Nephron progenitor cell (in vitro differentiated cells): ENCODE measurements at regions not wholly inside any gene's neighbourhood (a gene's known extent, or its start where the extent isn't known, plus 50 kb on each side); places are given as distances from the start of the nearest gene placed in this dataset.

Experiments used
- DNase-seq: peaks from one replicate; pipeline ENCODE4 v3.0.0; 2021
- H3K27ac Mint-ChIP-seq: 2 replicates; pipeline ENCODE4 v1.8.0; 2021; ENCODE audit warnings: mild to moderate bottlenecking, moderate library complexity, mixed read lengths
- H3K27me3 Mint-ChIP-seq: 2 replicates; pipeline ENCODE4 v1.8.0; 2021; ENCODE audit warnings: mild to moderate bottlenecking, low read depth, mixed read lengths; ENCODE audit not compliant: poor library complexity
- H3K36me3 Mint-ChIP-seq: 2 replicates; pipeline ENCODE4 v1.8.0; 2021; ENCODE audit warnings: low read depth, mixed read lengths
- H3K4me1 Mint-ChIP-seq: 2 replicates; pipeline ENCODE4 v1.8.0; 2021; ENCODE audit warnings: mixed read lengths
- H3K4me3 Mint-ChIP-seq: 2 replicates; pipeline ENCODE4 v1.8.0; 2021; ENCODE audit warnings: mild to moderate bottlenecking, moderate library complexity, mixed read lengths
- H3K9me3 Mint-ChIP-seq: 2 replicates; pipeline ENCODE4 v1.8.0; 2021; ENCODE audit warnings: mild to moderate bottlenecking, moderate library complexity, mixed read lengths
- CTCF ChIP-seq: fragments of 200-600 bp; sonication (generic); IDR thresholded peaks from 2 replicates; pipeline ENCODE4 v1.5.0; 2021; ENCODE audit warnings: antibody characterized with exemption

GRCh38 chr18:76064998-76065397, 430.0 kb downstream of the ZNF516 start:
- Mint-ChIP-seq H3K9me3 (peaks cover 16% of the 10 kb centered on the region), H3K4me1 (peaks cover 16% of the 10 kb centered on the region), H3K27ac (no peak overlapping the region), H3K27me3 (peaks cover 10% of the 10 kb centered on the region), H3K4me3 (no peak overlapping the region), H3K36me3 (peaks cover under 1% of the 10 kb centered on the region)
- no peak for TF ChIP-seq CTCF
- peak; percentile 27 for DNase-seq

- no peak overlapping the region for H3K27ac Mint-ChIP-seq
- DNase-seq, result no peak
- peaks cover 3% of the 10 kb centered on the region for H3K27me3 Mint-ChIP-seq
- no peak overlapping the region for H3K4me3 Mint-ChIP-seq
- no peaks in the 10 kb centered on the region for H3K36me3 Mint-ChIP-seq
- no peaks in the 10 kb centered on the region for H3K9me3 Mint-ChIP-seq
- H3K4me1 Mint-ChIP-seq, result peaks cover 32% of the 10 kb centered on the region
- no peak for TF ChIP-seq CTCF
These were observed 436.9 kb downstream of the ZNF516 start for GRCh38 chr18:76058146-76058545.

GRCh38 chr18:76057386-76057785, 437.7 kb downstream of the ZNF516 start:
- H3K4me1 Mint-ChIP-seq, result peaks cover 40% of the 10 kb centered on the region
- peaks cover 3% of the 10 kb centered on the region for H3K27me3 Mint-ChIP-seq
- DNase-seq, result no peak
- H3K27ac Mint-ChIP-seq, result no peak overlapping the region
- H3K9me3 Mint-ChIP-seq, result no peaks in the 10 kb centered on the region
- H3K4me3 Mint-ChIP-seq, result no peak overlapping the region
- no peaks in the 10 kb centered on the region for H3K36me3 Mint-ChIP-seq
- no peak for TF ChIP-seq CTCF

GRCh38 chr18:76056471-76057110, 438.5 kb downstream of the ZNF516 start:
- no peak for TF ChIP-seq CTCF
- H3K4me3 Mint-ChIP-seq, result no peak overlapping the region

GRCh38 chr18:76055578-76055977, 439.5 kb downstream of the ZNF516 start:
- Mint-ChIP-seq H3K36me3 (no peaks in the 10 kb centered on the region), H3K4me3 (no peak overlapping the region), H3K27me3 (peaks cover 3% of the 10 kb centered on the region), H3K4me1 (peaks cover 56% of the 10 kb centered on the region), H3K27ac (no peak overlapping the region), H3K9me3 (no peaks in the 10 kb centered on the region)
- no peak for DNase-seq
- TF ChIP-seq CTCF, result no peak

More at GRCh38 chr18:76056471-76057110, 438.5 kb downstream of the ZNF516 start:
- H3K27me3 Mint-ChIP-seq, result peaks cover 3% of the 10 kb centered on the region
- no peak overlapping the region for H3K27ac Mint-ChIP-seq
- no peak for DNase-seq
- no peaks in the 10 kb centered on the region for H3K9me3 Mint-ChIP-seq
- peaks cover 48% of the 10 kb centered on the region for H3K4me1 Mint-ChIP-seq
- no peaks in the 10 kb centered on the region for H3K36me3 Mint-ChIP-seq

GRCh38 chr18:76055025-76055424, 440.0 kb downstream of the ZNF516 start:
- TF ChIP-seq CTCF, result no peak
- Mint-ChIP-seq H3K9me3 (no peaks in the 10 kb centered on the region), H3K27me3 (peaks cover 2% of the 10 kb centered on the region), H3K36me3 (no peaks in the 10 kb centered on the region), H3K4me3 (no peak overlapping the region), H3K27ac (no peak overlapping the region), H3K4me1 (peaks cover 56% of the 10 kb centered on the region)
- DNase-seq, result no peak
